HepG2 (cell line): ENCODE measurements at regions not wholly inside any gene's neighbourhood (a gene's known extent, or its start where the extent isn't known, plus 50 kb on each side); places are given as distances from the start of the nearest gene placed in this dataset.

Source experiments
- ATAC-seq: fragments of 200-7000 bp; cut with Tn5 transposase; 3 replicates; pipeline ENCODE4 v1.9.1; 2020; ENCODE audit warnings: mild to moderate bottlenecking, moderate library complexity
- BruUV-seq: library from RNA; stranded (reverse); fragments of 400-500 nt; replicated peaks from 2 replicates; lab custom pipeline; 2021; lab: Mats Ljungman, UMichigan
- CTCF ChIA-PET: fragments of 300-600 bp; formaldehyde crosslinking; extraction: SDS; loops from one replicate; lab custom pipeline; 2021; ENCODE audit warnings: low total read pairs, inconsistent platforms, low intra/inter-chr PET ratio; lab: Yijun Ruan, JAX
- POLR2A ChIA-PET: fragments of 350-600 bp; sonication (Branson Sonifier 250); formaldehyde crosslinking; loops from one replicate; lab custom pipeline; 2020; ENCODE audit warnings: antibody characterized with exemption, inconsistent platforms; lab: Yijun Ruan, JAX
- DNase-seq: peaks from one replicate; pipeline ENCODE4 v3.0.0-alpha.2; 2015; ENCODE audit warnings: low spot score
- FAIRE-seq: peaks from 3 replicates; lab custom pipeline; 2011; peaks lifted over from hg19 to GRCh38; lab: Jason Lieb, UNC
- H2AFZ ChIP-seq: one replicate; pipeline ENCODE4 v1.6.1; 2011; ENCODE audit warnings: low read length, inconsistent platforms
- H3K27ac ChIP-seq: fragments of 300-600 bp; 3 replicates; pipeline ENCODE4 v1.8.0; 2011; ENCODE audit warnings: mixed run types, mild to moderate bottlenecking, mixed read lengths, low read length, inconsistent platforms; ENCODE audit not compliant: insufficient read depth; ENCODE audit errors: extremely low read length
- H3K27me3 ChIP-seq, 2 experiments: fragments of 200-600 bp in 1 of 2; 2 replicates in 1 of 2; 3 replicates in 1 of 2; pipeline versions ENCODE4 v1.6.0 to v1.8.0; 2011; ENCODE audit warnings: low read length in 2 of 2, mild to moderate bottlenecking in 2 of 2, moderate library complexity in 2 of 2, inconsistent platforms in 1 of 2; ENCODE audit not compliant: insufficient read depth in 2 of 2, control insufficient read depth in 1 of 2
- H3K36me3 ChIP-seq, 2 experiments: fragments of 200-600 bp in 1 of 2; replicated peaks in 1 of 2; 2 replicates in 1 of 2; 3 replicates in 1 of 2; pipeline versions ENCODE4 v1.5.1 to v1.8.0; 2011; ENCODE audit warnings: low read length in 2 of 2, inconsistent platforms in 1 of 2; ENCODE audit not compliant: insufficient read depth in 2 of 2, control insufficient read depth in 1 of 2
- H3K4me1 ChIP-seq: 2 replicates; pipeline ENCODE4 v1.5.1; 2012; ENCODE audit warnings: low read length, inconsistent platforms; ENCODE audit not compliant: insufficient read depth
- H3K4me2 ChIP-seq: 2 replicates; pipeline ENCODE4 v1.6.0; 2011; ENCODE audit warnings: low read depth, low read length, inconsistent platforms
- H3K4me3 ChIP-seq, 3 experiments: fragments of 200-600 bp in 1 of 3; sonication (generic), shearing (Covaris generic) in 1 of 3; replicated peaks in 1 of 3; 2 replicates each; pipeline ENCODE4 v1.5.1; 2011 to 2016; ENCODE audit warnings: low read length in 3 of 3, inconsistent platforms in 2 of 3, low read depth in 2 of 3, mild to moderate bottlenecking in 2 of 3, control low read depth in 1 of 3, mixed read lengths in 1 of 3; ENCODE audit not compliant: insufficient read depth in 1 of 3
- H3K79me2 ChIP-seq: one replicate; pipeline ENCODE4 v1.6.1; 2011; ENCODE audit warnings: low read length, inconsistent platforms; ENCODE audit not compliant: insufficient read depth
- H3K9ac ChIP-seq: 2 replicates; pipeline ENCODE4 v1.6.0; 2011; ENCODE audit warnings: mild to moderate bottlenecking, low read depth, low read length, inconsistent platforms; ENCODE audit not compliant: insufficient read depth
- H3K9me3 ChIP-seq: 2 replicates; pipeline ENCODE4 v1.5.1; 2012; ENCODE audit warnings: mild to moderate bottlenecking, low read length
- H4K20me1 ChIP-seq: 2 replicates; pipeline ENCODE4 v1.6.0; 2011; ENCODE audit warnings: inconsistent platforms, mild to moderate bottlenecking, low read length, moderate library complexity; ENCODE audit not compliant: insufficient read depth
- ATF4 ChIP-seq, 2 experiments: fragments of 450-650 bp in 1 of 2; sonication (generic) in 1 of 2; formaldehyde crosslinking; IDR thresholded peaks; 2 replicates each; pipeline versions ENCODE4 v1.5.0 to v1.8.0; 2020 to 2022; ENCODE audit warnings: mild to moderate bottlenecking in 1 of 2, missing genetic modification reagents in 1 of 2
- EHMT2 ChIP-seq: fragments of 200-600 bp; sonication (generic); IDR thresholded peaks from 2 replicates; pipeline ENCODE4 v1.7.0; 2017; ENCODE audit warnings: antibody characterized with exemption, low read depth, low read length, borderline replicate concordance
- FOSL1 ChIP-seq: sonication (generic); formaldehyde crosslinking; IDR thresholded peaks from 2 replicates; pipeline ENCODE4 v1.9.0; 2021; ENCODE audit warnings: missing genetic modification reagents, borderline replicate concordance
- HDAC2 ChIP-seq: sonication (generic); formaldehyde crosslinking; IDR thresholded peaks from 2 replicates; pipeline ENCODE4 v1.4.0; 2020; ENCODE audit warnings: missing genetic modification reagents
- HINFP ChIP-seq: sonication (generic); formaldehyde crosslinking; IDR thresholded peaks from 2 replicates; pipeline ENCODE4 v1.4.0; 2020; ENCODE audit warnings: low read depth, mild to moderate bottlenecking, missing genetic modification reagents
- KMT2A ChIP-seq: sonication (generic); formaldehyde crosslinking; IDR thresholded peaks from 2 replicates; pipeline ENCODE4 v1.4.0; 2020; ENCODE audit warnings: missing genetic modification reagents
- MTA3 ChIP-seq: sonication (generic); formaldehyde crosslinking; IDR thresholded peaks from 2 replicates; pipeline ENCODE4 v1.4.0; 2020; ENCODE audit warnings: missing genetic modification reagents
- NBN ChIP-seq: fragments of 450-650 bp; conservative IDR thresholded peaks from 2 replicates; pipeline ENCODE4 v1.6.1; 2017
- NR3C1 ChIP-seq: sonication (generic); formaldehyde crosslinking; IDR thresholded peaks from 2 replicates; pipeline ENCODE4 v1.4.0; 2020; ENCODE audit warnings: missing genetic modification reagents
- SMARCC2 ChIP-seq: fragments of 450-650 bp; IDR thresholded peaks from 2 replicates; pipeline ENCODE4 v1.6.1; 2017; ENCODE audit warnings: antibody characterized with exemption, mild to moderate bottlenecking
- TARDBP ChIP-seq: sonication (generic); formaldehyde crosslinking; IDR thresholded peaks from 2 replicates; pipeline ENCODE4 v1.8.0; 2022; ENCODE audit warnings: mild to moderate bottlenecking, missing genetic modification reagents
- TBL1XR1 ChIP-seq: fragments of 150-350 bp; IDR thresholded peaks from 2 replicates; pipeline ENCODE4 v1.6.1; 2014; ENCODE audit warnings: borderline replicate concordance, low read length; ENCODE audit not compliant: partially characterized antibody
- TRIM24 ChIP-seq: sonication (generic); formaldehyde crosslinking; IDR thresholded peaks from 2 replicates; pipeline ENCODE4 v1.8.0; 2022; ENCODE audit warnings: mild to moderate bottlenecking, missing genetic modification reagents
- ZNF180 ChIP-seq: sonication (generic); formaldehyde crosslinking; IDR thresholded peaks from 2 replicates; pipeline ENCODE4 v1.4.0; 2020; ENCODE audit warnings: low read depth, missing genetic modification reagents, borderline replicate concordance
- ZNF230 ChIP-seq: sonication (generic); formaldehyde crosslinking; IDR thresholded peaks from 2 replicates; pipeline ENCODE4 v1.4.0; 2020; ENCODE audit warnings: mild to moderate bottlenecking, missing genetic modification reagents
- ZNF235 ChIP-seq: sonication (generic); formaldehyde crosslinking; IDR thresholded peaks from 2 replicates; pipeline ENCODE4 v1.8.1; 2023; ENCODE audit warnings: mild to moderate bottlenecking, missing genetic modification reagents, borderline replicate concordance
- ZNF580 ChIP-seq: IDR thresholded peaks from 2 replicates; pipeline ENCODE4 v1.6.1; 2016; ENCODE audit warnings: low read depth, borderline replicate concordance
- ZNF737 ChIP-seq: sonication (generic); formaldehyde crosslinking; IDR thresholded peaks from 2 replicates; pipeline ENCODE4 v1.5.0; 2020; ENCODE audit warnings: missing genetic modification reagents, mild to moderate bottlenecking, borderline replicate concordance
- ZNF749 ChIP-seq: sonication (generic); formaldehyde crosslinking; IDR thresholded peaks from 2 replicates; pipeline ENCODE4 v1.8.0; 2022; ENCODE audit warnings: mild to moderate bottlenecking, missing genetic modification reagents, moderate library complexity, borderline replicate concordance
- WGBS: methylation state at CpG from one replicate; pipeline ENCODE4 v1.1.6; 2017; ENCODE audit warnings: low lambda C conversion rate; 5-methylcytosine and 5-hydroxymethylcytosine counted together
- in situ Hi-C: cut with HindIII; loops from 2 replicates; pipeline ENCODE4 v1.10.0; 2017; ENCODE audit warnings: low pct_unique_long_range_greater_than_20kb; ENCODE audit not compliant: extremely low pct_ligation_motif_present
- intact Hi-C: fragments of 100-400 bp; cut with micrococcal nuclease; formaldehyde crosslinking; loops from one replicate; pipeline ENCODE4 v1.10.0; 2022; ENCODE audit not compliant: unreplicated experiment

GRCh38 chr18:68262690-68263294 lies 452.1 kb downstream of the TMX3 start (continued):
- TF ChIP-seq ZNF749 (CRISPR knock-in tag) (no peak), EHMT2 (no peak), ATF4 (CRISPR knock-in tag; IDR thresholded peaks at IDR 0.05) (no peak), NBN (no peak), FOSL1 (CRISPR knock-in tag) (no peak), HINFP (CRISPR knock-in tag) (no peak), ZNF580 (CRISPR knock-in tag) (no peak), ZNF737 (CRISPR knock-in tag) (no peak), ZNF230 (CRISPR knock-in tag) (no peak)

GRCh38 chr18:68256418-68257067 lies 458.4 kb downstream of the TMX3 start:
- H3K4me2 ChIP-seq, result no peak overlapping the region
- H3K27me3 ChIP-seq, result no peaks in the 10 kb centered on the region
- no peak overlapping the region for H2AFZ ChIP-seq
- no peaks in the 10 kb centered on the region for H4K20me1 ChIP-seq
- BruUV-seq, result no TSS peak
- WGBS, result 4% methylated on average over 3 of the region's 3 CpGs
- H3K4me1 ChIP-seq, result no peaks in the 10 kb centered on the region
- ChIA-PET CTCF (no interaction called here), POLR2A (no interaction called here)
- no peaks in the 10 kb centered on the region for H3K36me3 ChIP-seq
- no peaks in the 10 kb centered on the region for H3K9me3 ChIP-seq
- DNase-seq, result no peak
- H3K27ac ChIP-seq, result no peak overlapping the region
- ATAC-seq, result no peak
- TF ChIP-seq KMT2A (CRISPR knock-in tag) (no peak), ZNF180 (CRISPR knock-in tag) (no peak), ZNF235 (CRISPR knock-in tag) (no peak), SMARCC2 (no peak), MTA3 (CRISPR knock-in tag) (no peak), NR3C1 (CRISPR knock-in tag) (no peak), TRIM24 (CRISPR knock-in tag) (no peak), TARDBP (CRISPR knock-in tag) (no peak), HDAC2 (no peak), TBL1XR1 (no peak)
- intact Hi-C loops (no loop called here), in situ Hi-C loops (no loop called here)
- no peak for FAIRE-seq
- H3K9ac ChIP-seq, result no peak overlapping the region
- no peak overlapping the region for H3K4me3 ChIP-seq
- H3K79me2 ChIP-seq, result no peaks in the 10 kb centered on the region
